NCI-H510A treated with DMSO at 0.1 percent for 48 hours (cell line): ENCODE measurements at regions not wholly inside any gene's neighbourhood (a gene's known extent, or its start where the extent isn't known, plus 50 kb on each side); places are given as distances from the start of the nearest gene placed in this dataset.
"Not testable (repeated sequence)": the region's sequence is repeated elsewhere in the genome, so short reads cannot be mapped to it uniquely, and the experiment has no call there.

ENCODE experiments used
- DNase-seq: peaks from one replicate; lab custom pipeline; 2025; lab: John Stamatoyannopoulos, UW

GRCh38 chr4:30148828-30149227 lies 571.3 kb upstream of the PCDH7 start:
- DNase-seq, result not testable (repeated sequence)

- not testable (repeated sequence) for DNase-seq
These were observed 570.6 kb upstream of the PCDH7 start for GRCh38 chr4:30149539-30149938.

- no peak for DNase-seq
These were observed 566.7 kb upstream of the PCDH7 start for GRCh38 chr4:30153427-30153826.

GRCh38 chr4:30160140-30160539 lies 560.0 kb upstream of the PCDH7 start:
- no peak for DNase-seq

GRCh38 chr4:30172416-30172815 lies 547.8 kb upstream of the PCDH7 start:
- no peak for DNase-seq

- DNase-seq, result peak; percentile 22
These were observed 538.7 kb upstream of the PCDH7 start for GRCh38 chr4:30181512-30181911.

- DNase-seq, result no peak
These were observed 538.3 kb upstream of the PCDH7 start for GRCh38 chr4:30181918-30182317.

- no peak for DNase-seq
These were observed 537.4 kb upstream of the PCDH7 start for GRCh38 chr4:30182786-30183185.

GRCh38 chr4:30191902-30192301 lies 528.3 kb upstream of the PCDH7 start:
- DNase-seq, result no peak

GRCh38 chr4:30207389-30207788 lies 512.8 kb upstream of the PCDH7 start:
- no peak for DNase-seq

- DNase-seq, result no peak
These were observed 511.3 kb upstream of the PCDH7 start for GRCh38 chr4:30208731-30209435.

GRCh38 chr4:30215973-30216372 lies 504.2 kb upstream of the PCDH7 start:
- DNase-seq, result not testable (repeated sequence)

GRCh38 chr4:30245140-30245539 lies 475.0 kb upstream of the PCDH7 start:
- no peak for DNase-seq

- DNase-seq, result no peak
These were observed 463.9 kb upstream of the PCDH7 start for GRCh38 chr4:30256116-30256832.

- no peak for DNase-seq
These were observed 461.2 kb upstream of the PCDH7 start for GRCh38 chr4:30258949-30259348.

GRCh38 chr4:30262379-30262778 lies 457.8 kb upstream of the PCDH7 start:
- DNase-seq, result no peak

- no peak for DNase-seq
These were observed 455.7 kb upstream of the PCDH7 start for GRCh38 chr4:30264465-30264864.

GRCh38 chr4:30265716-30266115 lies 454.5 kb upstream of the PCDH7 start:
- DNase-seq, result no peak

GRCh38 chr4:30268370-30268769 lies 451.8 kb upstream of the PCDH7 start:
- DNase-seq, result no peak

GRCh38 chr4:30269850-30270249 lies 450.3 kb upstream of the PCDH7 start:
- peak; percentile 0 for DNase-seq

- no peak for DNase-seq
These were observed 438.2 kb upstream of the PCDH7 start for GRCh38 chr4:30281986-30282385.

- DNase-seq, result no peak
These were observed 436.8 kb upstream of the PCDH7 start for GRCh38 chr4:30283336-30283735.

- no peak for DNase-seq
These were observed 425.9 kb upstream of the PCDH7 start for GRCh38 chr4:30294295-30294694.

GRCh38 chr4:30295652-30296051 lies 424.5 kb upstream of the PCDH7 start:
- DNase-seq, result no peak
